HG03460 (cell line): ENCODE measurements at regions not wholly inside any gene's neighbourhood (a gene's known extent, or its start where the extent isn't known, plus 50 kb on each side); places are given as distances from the start of the nearest gene placed in this dataset.
"Not testable (repeated sequence)": the region's sequence is repeated elsewhere in the genome, so short reads cannot be mapped to it uniquely, and the experiment has no call there.

Source experiments
- ATAC-seq: cut with Tn5 transposase; IDR thresholded peaks from one replicate; pipeline ENCODE4 v1.9.1; 2021; ENCODE audit not compliant: unreplicated experiment

GRCh38 chr20:11691766-11692165, 225.9 kb upstream of the BTBD3 start:
- no peak for ATAC-seq

GRCh38 chr20:11692567-11692966, 225.1 kb upstream of the BTBD3 start:
- ATAC-seq = no peak

DNA sequence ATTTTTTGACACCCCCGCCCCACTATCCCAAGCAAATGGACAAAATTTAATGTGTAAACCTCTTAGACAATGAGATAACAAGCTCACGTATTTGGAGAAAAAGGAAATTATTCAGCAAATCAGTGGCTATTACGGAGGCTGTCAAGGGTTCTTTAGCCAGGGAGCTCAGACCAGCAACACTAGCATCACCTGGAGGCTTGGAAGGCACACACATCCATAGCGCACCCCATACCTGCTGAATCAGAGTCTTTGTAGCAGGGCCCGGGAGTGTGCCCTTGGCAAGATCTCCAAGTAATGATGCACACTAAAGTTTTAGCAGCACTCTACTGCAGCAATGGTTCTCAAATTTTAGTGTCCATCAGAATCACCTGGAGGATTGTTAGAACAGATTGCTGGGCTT, 223.2 kb upstream of the BTBD3 start:
- ATAC-seq = no peak

GRCh38 chr20:11697055-11697454, 220.6 kb upstream of the BTBD3 start:
- ATAC-seq = no peak

DNA sequence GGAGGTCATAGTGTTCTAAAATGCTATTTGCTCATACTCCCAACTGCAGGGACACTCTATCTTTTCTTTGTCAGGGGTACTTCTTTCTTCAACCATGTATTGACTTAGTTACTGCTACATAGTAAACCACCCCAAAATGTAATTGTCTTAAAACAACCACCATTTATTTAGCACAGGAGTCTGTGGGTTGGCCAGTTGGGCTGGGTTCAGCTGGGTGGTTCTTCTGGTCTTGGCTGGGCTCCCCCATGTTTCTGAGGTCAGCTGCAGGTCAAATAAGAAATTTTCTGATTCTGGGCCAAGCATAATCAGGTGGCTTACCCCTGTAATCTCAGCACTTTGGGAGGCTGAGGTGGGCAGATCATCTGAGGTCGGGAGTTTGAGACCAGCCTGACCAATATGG, 220.0 kb upstream of the BTBD3 start:
- ATAC-seq = no peak

DNA sequence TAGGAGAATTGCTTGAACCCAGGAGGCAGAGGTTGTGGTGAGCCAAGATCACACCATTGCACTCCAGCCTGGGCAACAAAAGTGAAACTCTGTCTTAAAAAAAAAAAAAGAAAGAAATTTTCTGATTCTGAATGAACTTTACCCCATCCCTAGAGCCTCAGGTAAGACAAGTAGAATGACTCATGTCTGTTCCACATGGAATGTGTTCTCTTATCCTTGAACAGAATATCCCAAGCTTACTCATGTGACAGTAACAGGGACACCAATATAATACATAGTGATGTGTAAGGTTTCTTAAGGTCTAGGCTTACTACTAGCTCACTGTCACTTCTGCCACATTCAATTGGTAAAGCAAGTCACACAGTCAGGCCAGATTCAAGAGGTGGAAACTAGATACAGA, 219.6 kb upstream of the BTBD3 start:
- no peak for ATAC-seq

- ATAC-seq = no peak
Measured at GRCh38 chr20:11700831-11701230, 216.9 kb upstream of the BTBD3 start.

DNA sequence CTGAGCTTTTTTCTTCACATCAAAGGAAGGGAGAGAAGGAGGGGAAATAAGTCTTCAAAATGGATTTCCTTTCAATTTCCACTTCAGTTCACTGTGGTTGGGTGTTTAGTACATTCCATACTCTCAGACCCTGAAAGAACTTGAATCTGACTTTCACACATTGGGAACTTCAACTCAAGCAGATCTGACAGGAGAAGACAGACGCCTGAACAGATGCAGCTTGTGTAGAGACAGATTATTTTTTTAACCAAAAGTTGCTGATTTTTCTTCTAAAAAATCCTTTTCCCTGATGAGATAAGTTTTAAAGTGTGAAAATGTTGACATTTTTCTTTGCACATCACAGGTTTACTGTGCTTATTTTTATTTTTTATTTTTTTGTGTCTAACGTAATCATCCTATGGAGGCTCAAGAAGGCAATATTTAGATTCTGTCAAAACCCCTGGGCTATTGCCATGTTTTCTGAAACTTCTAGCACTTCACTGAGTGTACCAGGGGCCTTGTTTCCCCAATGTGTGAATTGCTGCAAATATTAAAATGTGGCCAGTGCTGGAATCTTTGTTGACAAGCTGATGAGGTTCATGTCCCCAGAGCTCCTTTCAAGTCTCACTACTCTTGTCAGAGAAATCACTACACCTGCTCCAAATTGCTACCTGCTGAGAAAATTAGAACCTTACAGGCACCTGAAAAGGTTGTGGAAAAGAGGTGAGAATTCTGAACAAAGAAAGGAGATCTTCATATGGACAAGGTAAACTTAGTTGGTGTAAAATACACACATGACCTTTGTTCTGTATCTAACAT, 214.8 kb upstream of the BTBD3 start:
- ATAC-seq = no peak

GRCh38 chr20:11705512-11705911, 212.2 kb upstream of the BTBD3 start:
- ATAC-seq = no peak

GRCh38 chr20:11708223-11708622, 209.5 kb upstream of the BTBD3 start:
- not testable (repeated sequence) for ATAC-seq

DNA sequence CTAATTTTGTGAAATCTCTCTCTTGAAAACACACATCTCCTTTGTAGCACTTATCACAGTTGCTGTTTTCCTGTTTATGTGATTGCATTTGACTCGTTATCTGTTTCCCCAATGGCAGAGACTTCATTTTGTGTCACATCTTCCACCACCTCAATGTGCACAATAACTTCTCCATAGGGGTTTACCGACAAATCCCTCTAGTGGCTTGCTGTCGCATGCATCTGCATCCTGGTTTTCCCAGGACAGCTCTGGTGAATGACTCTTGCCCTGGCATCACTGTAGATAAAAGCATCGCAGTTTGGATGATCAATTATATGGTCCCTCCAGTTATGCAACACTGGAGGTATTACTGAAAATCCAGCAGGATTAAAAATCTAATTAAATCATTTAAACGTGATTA, 206.5 kb upstream of the BTBD3 start:
- no peak for ATAC-seq

DNA sequence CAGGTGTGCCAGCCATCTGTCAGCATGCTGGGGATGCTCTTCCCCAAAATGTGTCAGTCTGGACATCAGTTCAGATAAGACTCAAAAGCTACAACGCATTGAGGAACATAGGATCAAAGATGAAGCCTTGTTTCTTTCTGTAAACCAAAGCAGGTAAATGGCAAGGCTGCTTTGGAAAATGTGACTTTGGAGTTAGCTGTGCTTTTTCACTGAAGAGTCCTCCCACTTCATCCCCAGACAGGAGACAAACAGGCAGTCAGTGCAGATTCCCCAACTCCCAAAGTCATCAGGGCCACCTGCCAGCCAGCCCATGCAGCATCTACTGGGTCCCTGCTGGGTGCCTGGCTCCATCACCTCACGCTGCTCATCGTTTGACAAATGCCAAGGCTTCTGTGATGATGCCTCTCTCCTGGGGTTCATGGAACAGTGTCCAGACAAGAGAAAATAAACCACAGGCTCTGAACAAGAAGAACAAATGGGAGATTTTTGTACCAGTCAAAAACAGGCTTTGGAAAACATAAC, 205.0 kb upstream of the BTBD3 start:
- no peak for ATAC-seq

DNA sequence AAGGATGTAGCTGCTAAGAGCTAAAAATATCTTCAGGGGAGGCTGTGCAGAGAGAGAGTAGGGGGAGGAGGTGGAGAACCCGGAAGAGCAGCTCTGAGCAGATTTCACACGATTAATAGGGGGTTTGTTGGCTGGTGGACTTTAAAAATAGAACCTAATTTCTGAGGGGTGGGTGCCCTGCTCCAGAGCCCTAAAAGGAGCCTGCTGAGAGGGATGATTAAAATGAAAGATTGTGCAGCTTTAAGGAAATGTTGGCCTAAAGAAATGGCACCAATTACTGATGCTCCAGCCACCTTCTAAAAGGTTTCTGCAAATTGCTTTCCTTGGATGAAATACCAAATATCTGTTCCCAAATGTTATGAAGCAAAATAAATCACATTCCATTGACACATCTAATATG, 202.8 kb upstream of the BTBD3 start:
- ATAC-seq = no peak

GRCh38 chr20:11716239-11716944, 201.3 kb upstream of the BTBD3 start:
- ATAC-seq = no peak

GRCh38 chr20:11716945-11717248, 200.8 kb upstream of the BTBD3 start:
- ATAC-seq = no peak

DNA sequence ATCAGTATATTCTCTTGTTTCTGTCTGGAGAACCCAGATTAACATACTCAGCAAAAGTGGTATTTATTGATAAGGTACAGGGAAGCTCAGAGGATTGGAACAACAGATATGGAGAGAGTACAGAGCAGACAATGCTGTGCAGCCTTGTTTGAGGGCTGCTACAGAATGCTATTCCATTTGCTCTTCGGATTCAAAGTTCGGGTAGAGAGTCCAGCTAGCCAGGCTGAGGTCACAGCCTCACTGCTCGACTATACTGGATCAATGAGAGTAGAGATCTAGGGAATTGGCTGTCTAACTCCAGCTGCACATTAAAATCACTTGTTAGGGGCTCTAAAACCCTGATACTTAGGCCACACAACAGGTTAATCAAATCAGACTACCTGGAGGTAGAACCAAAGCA, 200.1 kb upstream of the BTBD3 start:
- no peak for ATAC-seq

DNA sequence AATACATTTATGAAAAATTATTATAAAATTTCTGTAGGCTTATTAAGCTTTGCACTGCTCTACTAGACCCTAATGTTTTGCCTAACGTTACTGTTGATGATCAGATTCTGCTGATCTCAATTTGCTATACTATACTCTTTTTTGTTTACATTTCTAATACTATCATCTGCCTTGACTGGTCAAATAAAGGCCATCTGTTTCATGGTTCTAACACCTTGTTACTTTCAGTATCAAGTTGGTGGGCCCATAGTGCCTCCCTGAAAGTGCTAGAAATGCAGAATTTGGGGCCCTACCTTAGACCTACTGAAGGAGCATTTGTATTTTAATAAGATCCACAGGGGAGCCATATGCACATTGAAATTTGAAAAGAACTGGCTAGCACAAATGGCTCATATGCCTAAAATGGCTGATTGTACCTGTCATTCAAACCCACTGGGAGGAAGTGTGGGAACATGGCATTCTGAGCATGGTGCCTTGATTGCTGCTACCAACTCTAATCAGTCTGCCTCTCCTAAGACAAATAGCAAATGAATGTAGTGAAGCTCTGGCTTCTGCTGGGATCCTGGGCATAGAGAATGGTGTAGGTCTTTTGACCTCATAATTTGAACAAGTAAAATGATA, 199.1 kb upstream of the BTBD3 start:
- no peak for ATAC-seq

GRCh38 chr20:11719153-11719552, 198.5 kb upstream of the BTBD3 start:
- no peak for ATAC-seq

- ATAC-seq = no peak
Measured at GRCh38 chr20:11721411-11721810, 196.3 kb upstream of the BTBD3 start.

- no peak for ATAC-seq
Measured at GRCh38 chr20:11724097-11724496, 193.6 kb upstream of the BTBD3 start.

DNA sequence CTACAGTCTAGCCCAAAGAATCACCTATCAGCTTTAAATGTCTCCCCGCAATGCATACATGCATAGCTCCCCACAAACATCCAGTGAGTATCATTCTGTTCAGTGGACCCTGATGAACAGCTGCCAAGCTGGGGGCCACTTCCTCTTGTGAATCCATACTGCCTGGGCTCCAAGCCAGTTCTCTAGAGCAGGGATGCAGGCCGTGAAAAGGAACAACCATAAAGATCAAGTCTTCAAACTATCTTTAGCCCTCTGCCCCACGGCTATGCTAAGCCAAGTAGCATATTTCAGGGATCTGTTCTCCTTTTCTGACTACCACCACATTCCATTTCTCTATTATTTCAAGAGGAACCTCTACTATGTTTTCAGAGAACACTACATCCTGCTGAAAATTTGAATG, 191.7 kb upstream of the BTBD3 start:
- no peak for ATAC-seq

GRCh38 chr20:11727708-11728107, 190.0 kb upstream of the BTBD3 start:
- ATAC-seq = no peak
